ENCODE measurements at regions not wholly inside any gene's neighbourhood (a gene's known extent, or its start where the extent isn't known, plus 50 kb on each side); places are given as distances from the start of the nearest gene placed in this dataset.

DNA sequence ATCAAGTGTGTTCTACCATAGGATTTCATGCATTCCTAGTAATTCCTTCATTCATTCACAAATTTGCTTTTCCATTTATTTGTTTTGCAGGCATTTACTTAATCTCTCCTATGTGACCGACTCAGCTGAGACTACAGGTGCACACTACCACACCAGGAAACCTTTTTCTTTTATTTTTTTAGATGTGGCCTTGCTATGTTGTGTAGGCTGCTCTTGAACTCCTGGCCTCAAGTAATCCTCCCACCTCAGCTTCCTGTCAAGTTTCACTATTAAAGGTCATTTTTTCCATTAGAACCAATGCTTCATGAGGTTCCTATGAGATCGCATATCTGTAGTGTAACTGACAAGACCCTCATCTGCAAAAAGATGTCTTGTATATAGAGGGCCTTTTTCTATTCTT lies 1218.7 kb downstream of the VRK1 start:
- no peak for DNase-seq
- no peak for TF ChIP-seq CTCF (IDR thresholded peaks at IDR 0.05)
- Histone ChIP-seq H3K9me3 (no peaks in the 10 kb centered on the region), H3K4me1 (no peaks in the 10 kb centered on the region), H3K27me3 (no peaks in the 10 kb centered on the region), H3K27ac (no peak overlapping the region), H3K4me3 (no peak overlapping the region), H3K36me3 (no peaks in the 10 kb centered on the region), H3K9ac (ENCODE audit: low read depth in 2 of 2, low read length in 2 of 2) (no peak overlapping the region)
- intact Hi-C loops (cut with DNase I), result no loop called here

DNA sequence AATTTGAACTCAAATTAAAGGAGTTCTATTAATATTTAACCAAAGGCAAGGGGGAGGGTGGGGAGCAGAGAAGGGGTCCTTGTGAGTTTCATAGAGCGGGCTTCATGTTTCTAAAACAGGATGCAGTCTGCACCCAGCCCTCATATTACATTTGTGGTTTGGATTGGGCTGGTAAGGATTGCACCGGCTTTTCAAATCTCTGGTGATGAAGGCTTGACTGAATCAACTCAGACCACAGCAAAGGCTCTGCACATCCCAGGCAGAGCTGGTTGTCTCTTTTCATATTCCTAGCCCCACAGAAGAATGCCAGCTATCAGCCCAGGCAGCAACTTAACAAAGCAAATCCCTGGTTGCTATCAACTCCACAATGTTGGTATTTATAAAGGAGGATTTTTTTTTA lies 1221.4 kb downstream of the VRK1 start:
- no peak for TF ChIP-seq CTCF (IDR thresholded peaks at IDR 0.05)
- Histone ChIP-seq H3K4me1 (no peaks in the 10 kb centered on the region), H3K9ac (ENCODE audit: low read depth in 2 of 2, low read length in 2 of 2) (no peak overlapping the region), H3K4me3 (no peak overlapping the region), H3K27me3 (no peaks in the 10 kb centered on the region), H3K9me3 (no peaks in the 10 kb centered on the region), H3K27ac (no peak overlapping the region), H3K36me3 (no peaks in the 10 kb centered on the region)
- intact Hi-C loops (cut with DNase I), result no loop called here
- DNase-seq, result no peak

GRCh38 chr14:98022541-98023520 lies 1225.6 kb downstream of the VRK1 start:
- intact Hi-C loops (cut with DNase I), result no loop called here
- Histone ChIP-seq H3K27ac (no peak overlapping the region), H3K4me3 (no peak overlapping the region), H3K36me3 (no peaks in the 10 kb centered on the region), H3K9ac (ENCODE audit: low read depth in 2 of 2, low read length in 2 of 2) (no peak overlapping the region), H3K9me3 (no peaks in the 10 kb centered on the region), H3K27me3 (no peaks in the 10 kb centered on the region), H3K4me1 (no peaks in the 10 kb centered on the region)
- DNase-seq, result no peak
- TF ChIP-seq CTCF (IDR thresholded peaks at IDR 0.05), result no peak

GRCh38 chr14:98028162-98028561 lies 1231.0 kb downstream of the VRK1 start:
- H3K36me3 ChIP-seq, result no peaks in the 10 kb centered on the region
- H3K27me3 ChIP-seq, result no peaks in the 10 kb centered on the region
- H3K9me3 ChIP-seq, result no peaks in the 10 kb centered on the region
- no peak for TF ChIP-seq CTCF (IDR thresholded peaks at IDR 0.05)
- no peak for DNase-seq
- H3K4me3 ChIP-seq, result no peak overlapping the region
- no peak overlapping the region for H3K27ac ChIP-seq
- intact Hi-C loops (cut with DNase I), result no loop called here
- H3K9ac ChIP-seq (ENCODE audit: low read depth in 2 of 2, low read length in 2 of 2), result no peak overlapping the region
- H3K4me1 ChIP-seq, result no peaks in the 10 kb centered on the region

- intact Hi-C loops (cut with DNase I), result no loop called here
- DNase-seq, result no peak
- H3K9ac ChIP-seq (ENCODE audit: low read depth in 2 of 2, low read length in 2 of 2), result no peak overlapping the region
- no peaks in the 10 kb centered on the region for H3K36me3 ChIP-seq
- TF ChIP-seq CTCF (IDR thresholded peaks at IDR 0.05), result no peak
- H3K27ac ChIP-seq, result no peak overlapping the region
- H3K4me1 ChIP-seq, result no peaks in the 10 kb centered on the region
- no peaks in the 10 kb centered on the region for H3K27me3 ChIP-seq
- H3K9me3 ChIP-seq, result no peaks in the 10 kb centered on the region
- no peak overlapping the region for H3K4me3 ChIP-seq
Measured at GRCh38 chr14:98035396-98035795, 1236.6 kb downstream of the BCL11B start.

Data from colonic mucosa (tissue), 4 donors.